ENCODE measurements at regions not wholly inside any gene's neighbourhood (a gene's known extent, or its start where the extent isn't known, plus 50 kb on each side); places are given as distances from the start of the nearest gene placed in this dataset.

- TF ChIP-seq ZNF280C (tag by site-specific recombination; IDR thresholded peaks at IDR 0.05) (no peak), ZBTB26 (tag by site-specific recombination; optimal IDR thresholded peaks at IDR 0.05) (no peak), ZNF184 (tag by site-specific recombination; IDR thresholded peaks at IDR 0.05) (no peak), ZNF747 (tag by site-specific recombination; IDR thresholded peaks at IDR 0.05) (no peak), ZNF148 (tag by site-specific recombination; IDR thresholded peaks at IDR 0.05; ENCODE audit: borderline replicate concordance) (no peak), ZNF23 (tag by site-specific recombination; IDR thresholded peaks at IDR 0.05; ENCODE audit: borderline replicate concordance) (no peak), TRIM28 (IDR thresholded peaks at IDR 0.05; ENCODE audit: borderline replicate concordance, low read length) (no peak), ZBTB11 (tag by site-specific recombination; conservative IDR thresholded peaks at IDR 0.05; ENCODE audit: low read depth) (no peak), ZNF174 (tag by site-specific recombination; IDR thresholded peaks at IDR 0.05) (no peak), ZNF843 (tag by site-specific recombination; IDR thresholded peaks at IDR 0.05) (no peak)
- Histone ChIP-seq H3K36me3 (ENCODE audit: control insufficient read depth in 2 of 2, insufficient read depth in 1 of 2, low read length in 2 of 2) (no peaks in the 10 kb centered on the region), H3K4me3 (ENCODE audit: low read depth, low read length) (no peak overlapping the region), H3K27ac (ENCODE audit: extremely low read depth, low read depth, low read length) (no peak overlapping the region), H3K4me1 (ENCODE audit: control insufficient read depth, insufficient read depth, low read length) (peaks cover 11% of the 10 kb centered on the region), H3K9me3 (ENCODE audit: control insufficient read depth, insufficient read depth, low read depth, low read length) (no peaks in the 10 kb centered on the region)
- ChIA-PET POLR2A (no interaction called here), CTCF (interaction anchor here (0.6 kb wide), 1 partner anchor 368 kb away, joined by 3 read pairs; no protein-coding TSS in a partner anchor)
Observed at GRCh38 chr16:86926181-86927094, 348.1 kb downstream of the FOXL1 start.

GRCh38 chr16:86927699-86928098 lies 349.4 kb downstream of the FOXL1 start:
- no peaks in the 10 kb centered on the region for H3K9me3 ChIP-seq (ENCODE audit: control insufficient read depth, insufficient read depth, low read depth, low read length)
- no peaks in the 10 kb centered on the region for H3K36me3 ChIP-seq (ENCODE audit: control insufficient read depth in 2 of 2, insufficient read depth in 1 of 2, low read length in 2 of 2)
- H3K4me1 ChIP-seq (ENCODE audit: control insufficient read depth, insufficient read depth, low read length): peaks cover 16% of the 10 kb centered on the region
- H3K27ac ChIP-seq (ENCODE audit: extremely low read depth, low read depth, low read length): no peak overlapping the region
- no peak overlapping the region for H3K4me3 ChIP-seq (ENCODE audit: low read depth, low read length)
- ChIA-PET POLR2A (interaction anchor here (0.6 kb wide), 1 partner anchor 247 kb away, joined by 10 read pairs; no protein-coding TSS in a partner anchor), CTCF (no interaction called here)
- TF ChIP-seq ZNF580 (tag by site-specific recombination; IDR thresholded peaks at IDR 0.05) (peak; percentile 71; the same call in 1 of the 2 replicates), ZNF341 (tag by site-specific recombination; IDR thresholded peaks at IDR 0.05; ENCODE audit: low read depth) (no peak), HOXC10 (CRISPR knock-in tag; IDR thresholded peaks at IDR 0.05) (no peak), ZNF629 (tag by site-specific recombination; IDR thresholded peaks at IDR 0.05) (no peak), ZNF768 (tag by site-specific recombination; IDR thresholded peaks at IDR 0.05) (peak; percentile 85), ZNF146 (tag by site-specific recombination; IDR thresholded peaks at IDR 0.05) (peak; percentile 99)
